ENCODE measurements at regions not wholly inside any gene's neighbourhood (a gene's known extent, or its start where the extent isn't known, plus 50 kb on each side); places are given as distances from the start of the nearest gene placed in this dataset.

- TF ChIP-seq CTCF (IDR thresholded peaks at IDR 0.05; ENCODE audit: control insufficient read depth, extremely low read depth, insufficient read depth), result no peak
- DNase-seq (ENCODE audit: low read depth), result no peak
- H3K4me3 ChIP-seq (ENCODE audit: low read depth, low read length), result no peak overlapping the region
These were observed 295.7 kb downstream of the CDC5L start for GRCh38 chr6:44682987-44683779.

- H3K4me3 ChIP-seq (ENCODE audit: low read depth, low read length), result no peak overlapping the region
- DNase-seq (ENCODE audit: low read depth), result no peak
- TF ChIP-seq CTCF (IDR thresholded peaks at IDR 0.05; ENCODE audit: control insufficient read depth, extremely low read depth, insufficient read depth), result no peak
These were observed 297.7 kb downstream of the CDC5L start for GRCh38 chr6:44685213-44685612.

- H3K4me3 ChIP-seq (ENCODE audit: low read depth, low read length), result no peak overlapping the region
- no peak for DNase-seq (ENCODE audit: low read depth)
- no peak for TF ChIP-seq CTCF (IDR thresholded peaks at IDR 0.05; ENCODE audit: control insufficient read depth, extremely low read depth, insufficient read depth)
These were observed 308.6 kb downstream of the CDC5L start for GRCh38 chr6:44696099-44696498.

GRCh38 chr6:44696686-44697085 is 309.2 kb downstream of the CDC5L start:
- H3K4me3 ChIP-seq (ENCODE audit: low read depth, low read length), result no peak overlapping the region
- no peak for TF ChIP-seq CTCF (IDR thresholded peaks at IDR 0.05; ENCODE audit: control insufficient read depth, extremely low read depth, insufficient read depth)
- DNase-seq (ENCODE audit: low read depth), result no peak

GRCh38 chr6:44697327-44697726 is 309.8 kb downstream of the CDC5L start:
- no peak overlapping the region for H3K4me3 ChIP-seq (ENCODE audit: low read depth, low read length)
- no peak for DNase-seq (ENCODE audit: low read depth)
- TF ChIP-seq CTCF (IDR thresholded peaks at IDR 0.05; ENCODE audit: control insufficient read depth, extremely low read depth, insufficient read depth), result no peak

GRCh38 chr6:44698602-44699001 is 311.1 kb downstream of the CDC5L start:
- no peak for DNase-seq (ENCODE audit: low read depth)
- TF ChIP-seq CTCF (IDR thresholded peaks at IDR 0.05; ENCODE audit: control insufficient read depth, extremely low read depth, insufficient read depth), result no peak
- H3K4me3 ChIP-seq (ENCODE audit: low read depth, low read length), result no peak overlapping the region

- DNase-seq (ENCODE audit: low read depth), result no peak
- no peak overlapping the region for H3K4me3 ChIP-seq (ENCODE audit: low read depth, low read length)
- TF ChIP-seq CTCF (IDR thresholded peaks at IDR 0.05; ENCODE audit: control insufficient read depth, extremely low read depth, insufficient read depth), result no peak
These were observed 311.6 kb downstream of the CDC5L start for GRCh38 chr6:44699082-44699481.

Measured in LNCaP clone FGC (cell line).